ENCODE measurements at regions not wholly inside any gene's neighbourhood (a gene's known extent, or its start where the extent isn't known, plus 50 kb on each side); places are given as distances from the start of the nearest gene placed in this dataset.

DNA sequence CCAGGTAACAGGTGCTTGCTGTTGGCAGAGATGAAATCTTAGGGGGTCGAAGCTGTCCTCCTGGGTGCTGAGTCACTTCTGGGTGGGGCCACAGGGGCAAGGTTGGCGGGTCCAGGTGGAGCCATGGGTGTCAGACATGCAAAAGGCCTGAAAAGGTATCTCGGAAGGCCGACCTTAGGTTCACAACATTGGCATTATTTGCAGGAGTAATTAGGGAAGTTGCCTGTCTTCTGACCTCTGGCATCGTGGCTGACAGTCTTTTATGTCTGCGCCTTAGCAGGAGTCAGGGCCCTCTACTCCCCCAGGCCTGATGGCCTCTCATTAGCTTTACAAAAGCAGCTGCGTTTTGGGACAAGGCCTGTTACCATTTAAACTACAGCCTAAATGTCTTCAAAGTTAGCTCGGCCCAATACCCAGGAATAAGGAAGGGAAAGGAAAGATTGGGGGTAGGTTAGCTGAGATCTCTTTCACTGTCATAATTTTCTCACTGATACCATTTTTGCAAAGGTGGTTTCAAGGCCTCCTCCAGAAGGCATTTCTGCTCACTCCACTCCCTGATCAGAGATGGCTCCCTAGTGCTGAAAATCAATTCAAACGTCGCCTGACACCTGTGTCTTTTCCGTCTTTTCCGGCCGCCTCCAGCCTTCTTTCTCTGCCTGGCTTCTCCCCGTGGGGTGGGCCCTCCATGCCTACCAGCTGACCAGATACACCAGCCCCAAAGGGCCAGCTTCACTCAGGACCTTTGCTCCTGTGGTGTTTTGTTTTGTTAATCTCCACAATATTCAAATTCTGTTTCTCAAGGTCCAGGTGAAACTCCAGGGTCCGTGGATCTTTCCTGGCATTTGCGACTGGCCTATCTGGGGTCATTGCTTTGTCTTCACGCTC is 90.8 kb downstream of the RHOB start:
- Histone ChIP-seq H3K9me3 (ENCODE audit: insufficient read depth in 2 of 2, low read depth in 1 of 2, low read length in 1 of 2) (no peaks in the 10 kb centered on the region), H4K91ac (replicated peaks; ENCODE audit: insufficient read length, low read length) (no peak overlapping the region), H3K56ac (replicated peaks; ENCODE audit: insufficient read length, low read depth, low read length) (no peak overlapping the region), H2BK5ac (ENCODE audit: low read depth, low read length) (no peak overlapping the region), H3K27me3 (replicated peaks in 1 of 4; ENCODE audit: control insufficient read depth in 3 of 4, extremely low read depth in 1 of 4, insufficient read depth in 3 of 4, low read length in 3 of 4) (peaks cover 0 to 2% (median 0%) of the 10 kb centered on the region in 4 experiments; a peak in 2 of 7 replicates), H2AFZ (ENCODE audit: low read length) (peak overlapping the region; percentile 74; the same call in 1 of the 2 replicates), H3K4ac (replicated peaks; ENCODE audit: insufficient read length, low read depth, low read length) (no peak overlapping the region), H3K79me1 (ENCODE audit: low read depth, low read length) (no peaks in the 10 kb centered on the region), H2BK12ac (ENCODE audit: low read depth, low read length) (peak overlapping the region; percentile 75; the same call in 1 of the 2 replicates), H2BK15ac (ENCODE audit: low read length) (0 out of 2 replicates have a peak overlapping the region, but pooled peaks have one; percentile 38), H3K27ac (ENCODE audit: low read depth, low read length) (no peak overlapping the region), H4K8ac (ENCODE audit: extremely low read depth, insufficient read depth, low read length) (no peak overlapping the region; the same call in 1 of the 2 replicates), H3K79me2 (ENCODE audit: control insufficient read depth in 1 of 2, insufficient read depth in 2 of 2, low read length in 2 of 2) (no peaks in the 10 kb centered on the region), H2BK20ac (ENCODE audit: low read length) (no peak overlapping the region), H3K4me2 (ENCODE audit: insufficient read depth in 1 of 2, low read depth in 2 of 2, low read length in 2 of 2) (peak overlapping the region in 1 of 2 experiments; percentile 48; a peak in 2 of 4 replicates), H3K18ac (ENCODE audit: extremely low read depth, low read length) (peak overlapping the region; percentile 29; the same call in 1 of the 2 replicates), H3K23ac (ENCODE audit: insufficient read length) (no peak overlapping the region), H3K36me3 (ENCODE audit: control insufficient read depth in 2 of 4, insufficient read depth in 4 of 4, low read length in 3 of 4) (no peaks in the 10 kb centered on the region), H3K14ac (ENCODE audit: insufficient read length) (no peak overlapping the region), H3K4me3 (ENCODE audit: extremely low read depth in 1 of 4, insufficient read depth in 2 of 4, low read depth in 3 of 4, low read length in 4 of 4) (no peak overlapping the region), H3K23me2 (ENCODE audit: low read depth, low read length) (no peaks in the 10 kb centered on the region), H2BK120ac (replicated peaks; ENCODE audit: low read depth, low read length) (no peak overlapping the region), H2AK5ac (ENCODE audit: low read depth, low read length) (no peak overlapping the region), H4K5ac (ENCODE audit: insufficient read length, low read depth, low read length) (no peak overlapping the region), H4K20me1 (replicated peaks in 1 of 2; ENCODE audit: control insufficient read depth in 1 of 2, insufficient read depth in 2 of 2, low read length in 2 of 2) (no peaks in the 10 kb centered on the region), H3K4me1 (replicated peaks in 1 of 4; ENCODE audit: control insufficient read depth in 3 of 4, insufficient read depth in 4 of 4, low read length in 3 of 4) (peaks cover 9 to 26% (median 18%) of the 10 kb centered on the region in 4 experiments), H3K9ac (replicated peaks in 1 of 4; ENCODE audit: extremely low read depth in 1 of 4, low read depth in 3 of 4, low read length in 3 of 4) (0 out of 7 replicates have a peak overlapping the region, but pooled peaks of 1 of the 4 experiments have one; percentile 18)
- TF ChIP-seq SIX5 (IDR thresholded peaks at IDR 0.05; ENCODE audit: low read depth, low read length), result no peak
- TF ChIP-seq, protein P1, sequence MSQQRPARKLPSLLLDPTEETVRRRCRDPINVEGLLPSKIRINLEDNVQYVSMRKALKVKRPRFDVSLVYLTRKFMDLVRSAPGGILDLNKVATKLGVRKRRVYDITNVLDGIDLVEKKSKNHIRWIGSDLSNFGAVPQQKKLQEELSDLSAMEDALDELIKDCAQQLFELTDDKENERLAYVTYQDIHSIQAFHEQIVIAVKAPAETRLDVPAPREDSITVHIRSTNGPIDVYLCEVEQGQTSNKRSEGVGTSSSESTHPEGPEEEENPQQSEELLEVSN (IDR thresholded peaks at IDR 0.05), result 0 out of 2 replicates have a peak, but pooled peaks have one; percentile 10
- CTCF ChIA-PET (ENCODE audit: partially characterized antibody), result interaction anchor here (1.1 to 4.3 kb wide), 9 partner anchors 12 to 117 kb away, joined by 3 to 17 read pairs (median 5); partner anchors contain the start of gene RHOB
- POLR2A ChIA-PET (ENCODE audit: partially characterized antibody), result interaction anchor here (0.9 to 4.0 kb wide), 3 partner anchors 11 to 90 kb away, joined by 3 to 19 read pairs (median 4); partner anchors contain the start of gene RHOB
- FAIRE-seq (no peak), DNase-seq (ENCODE audit: low read depth in 1 of 2, low spot score in 2 of 2) (no peak)
- 55% methylated on average over 17 of the region's 17 CpGs; no CpG with 5 or more reads in 1 of the 2 experiments for WGBS, 2 experiments (ENCODE audit: extremely low coverage in 1 of 2, insufficient coverage in 1 of 2, insufficient read length in 1 of 2, insufficient replicate concordance in 2 of 2, low coverage in 1 of 2, low lambda C conversion rate in 2 of 2, missing lambda C conversion rate in 1 of 2)
